HG03565 (cell line): ENCODE measurements at regions not wholly inside any gene's neighbourhood (a gene's known extent, or its start where the extent isn't known, plus 50 kb on each side); places are given as distances from the start of the nearest gene placed in this dataset.

Experiments
- ATAC-seq: cut with Tn5 transposase; IDR thresholded peaks from one replicate; pipeline ENCODE4 v1.9.1; 2021; ENCODE audit warnings: mild to moderate bottlenecking, moderate library complexity; ENCODE audit not compliant: unreplicated experiment

DNA sequence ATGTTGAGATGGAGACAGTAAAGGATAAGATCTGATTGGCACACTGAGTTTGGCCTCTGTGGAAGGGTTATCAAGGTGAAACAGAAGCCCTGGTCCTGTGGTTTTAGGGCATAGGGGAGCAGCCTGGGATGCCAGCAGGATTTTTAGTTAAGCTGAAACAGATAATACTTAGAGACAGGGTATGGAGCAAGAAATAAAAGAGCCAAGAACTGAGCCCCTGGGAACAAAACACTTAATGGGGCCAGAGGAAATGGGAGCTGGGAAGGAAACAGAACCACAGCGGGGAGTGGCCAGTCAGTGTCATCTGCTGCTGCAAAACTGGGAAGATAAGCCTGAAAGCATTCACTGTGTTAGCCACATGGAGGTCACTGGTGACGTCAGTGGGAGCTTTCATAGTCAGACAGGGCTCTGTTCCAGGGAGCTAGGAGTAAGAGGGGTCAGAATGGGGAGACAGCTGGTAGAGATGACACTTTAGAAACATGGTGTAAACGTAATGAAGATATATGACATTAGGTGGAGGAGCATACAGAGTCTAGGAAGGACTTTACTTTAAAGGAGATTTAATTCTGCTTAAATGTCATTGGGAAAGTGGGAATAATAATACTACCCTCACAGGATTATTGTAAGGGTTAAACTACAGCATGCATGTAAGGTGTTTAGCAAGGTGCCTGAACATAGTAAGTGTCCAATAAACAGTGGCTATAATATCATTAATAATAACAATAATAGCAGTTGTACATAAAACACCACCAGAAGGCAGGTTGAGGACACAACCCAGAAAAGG is 172.7 kb upstream of the CTNNB1 start:
- no peak for ATAC-seq

DNA sequence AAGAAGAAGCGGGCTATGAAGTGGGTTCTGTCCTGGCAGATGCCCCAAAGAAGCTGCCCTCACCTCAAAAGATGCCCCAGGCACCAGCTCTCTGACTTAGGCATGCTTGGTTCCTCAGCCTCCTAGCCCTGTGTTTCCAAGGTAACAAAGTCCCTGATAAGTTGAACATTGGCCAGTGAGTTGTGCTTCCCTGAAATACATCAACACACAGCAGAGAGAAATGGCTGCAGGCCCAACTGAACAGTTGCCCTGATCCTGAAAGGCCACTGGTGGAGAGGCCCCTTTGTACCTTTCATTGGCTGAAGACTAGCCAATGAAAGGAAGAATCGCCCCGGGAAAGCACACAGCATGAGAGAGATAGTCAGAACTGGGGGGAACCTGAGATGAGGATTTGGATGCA is 169.9 kb upstream of the CTNNB1 start:
- no peak for ATAC-seq

DNA sequence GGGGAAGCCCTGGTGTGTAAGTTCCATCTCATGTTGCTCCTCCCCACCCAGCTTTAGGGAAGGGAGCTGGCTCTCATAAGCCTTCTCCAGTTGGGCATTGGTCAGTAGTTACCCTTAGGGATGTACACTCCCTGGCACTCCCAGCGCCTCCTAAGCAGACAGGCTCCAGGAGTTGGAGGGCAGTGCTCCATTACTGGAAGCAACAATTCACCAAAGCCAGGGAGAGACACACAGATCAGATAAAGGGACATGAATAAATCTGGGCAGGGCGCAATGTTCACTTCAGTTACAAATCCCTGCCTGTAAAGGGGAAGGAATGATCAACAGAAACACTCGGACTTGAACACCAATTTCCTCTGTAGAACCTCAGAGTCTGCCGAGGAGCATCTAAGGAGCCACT is 169.1 kb upstream of the CTNNB1 start:
- no peak for ATAC-seq

DNA sequence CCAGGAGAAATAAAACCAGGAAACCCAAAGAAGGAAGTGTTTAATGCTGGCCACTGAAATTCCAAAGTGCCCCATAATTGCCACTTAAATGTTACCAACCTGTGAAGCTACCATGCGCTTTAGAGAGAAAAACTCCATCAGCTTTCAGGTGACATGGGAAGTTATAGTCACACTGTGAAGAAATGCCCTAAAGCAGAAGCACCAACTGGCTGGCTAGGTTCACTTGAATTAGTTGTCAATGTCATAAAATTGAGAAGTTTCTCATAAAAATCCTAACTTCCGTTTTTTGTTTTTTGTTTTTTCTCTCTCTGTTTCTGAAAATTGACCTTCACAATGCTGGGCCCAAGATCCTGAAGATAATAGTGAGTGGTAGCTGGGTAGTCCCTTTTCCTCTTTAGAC is 167.9 kb upstream of the CTNNB1 start:
- no peak for ATAC-seq

DNA sequence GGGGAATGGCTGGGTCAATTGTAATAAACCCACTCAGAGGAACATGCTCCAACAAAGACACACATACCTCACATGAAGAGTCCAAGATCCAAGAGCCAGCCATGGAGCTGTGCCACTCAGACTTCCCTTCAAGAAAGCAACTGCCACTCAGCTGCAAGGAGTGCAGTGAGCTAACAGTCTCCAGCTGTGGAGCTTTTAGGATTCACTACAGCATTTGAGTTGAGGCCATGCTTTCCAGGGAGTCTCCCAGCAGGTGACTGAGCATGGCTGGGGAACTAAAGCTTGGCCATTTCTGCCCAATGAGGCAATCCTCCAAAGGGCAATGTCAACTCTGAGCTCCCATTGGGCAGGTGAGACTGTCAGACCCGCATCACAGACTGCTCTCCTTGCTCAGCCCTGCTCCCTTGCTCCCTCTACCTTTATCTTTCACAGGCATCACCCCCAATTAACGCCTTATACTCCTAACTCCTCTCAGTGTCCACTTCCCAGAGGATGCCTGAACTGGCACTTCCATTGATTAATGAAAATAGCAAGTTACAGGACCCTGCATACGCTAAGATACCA is 165.3 kb upstream of the CTNNB1 start:
- ATAC-seq: no peak

DNA sequence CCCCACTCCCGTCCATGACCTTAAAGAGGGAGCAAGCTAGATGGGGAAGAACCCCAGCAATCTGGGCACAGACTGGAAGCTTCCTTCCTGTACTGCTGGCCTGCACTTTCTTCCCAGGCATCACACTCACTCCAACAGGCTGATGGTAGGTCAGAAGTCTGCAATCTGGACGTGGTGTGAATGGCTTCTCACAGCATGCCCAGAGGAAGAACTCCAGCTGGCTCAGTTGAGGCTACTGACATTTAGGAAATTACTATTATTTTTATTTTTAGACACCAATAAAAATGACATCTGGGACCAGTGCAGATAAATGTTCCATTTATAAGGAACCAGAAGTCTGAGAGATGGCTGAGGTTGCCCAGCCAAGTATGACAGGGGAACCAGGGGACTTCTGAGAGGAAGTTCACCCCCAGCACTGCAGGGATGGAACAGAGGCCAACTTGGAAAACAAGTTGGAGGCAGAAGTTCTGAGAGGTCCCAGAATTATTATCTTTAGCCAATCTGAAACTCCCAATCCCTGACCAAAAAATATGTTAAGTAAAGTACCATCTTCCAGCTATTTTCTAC is 163.8 kb upstream of the CTNNB1 start:
- no peak for ATAC-seq

DNA sequence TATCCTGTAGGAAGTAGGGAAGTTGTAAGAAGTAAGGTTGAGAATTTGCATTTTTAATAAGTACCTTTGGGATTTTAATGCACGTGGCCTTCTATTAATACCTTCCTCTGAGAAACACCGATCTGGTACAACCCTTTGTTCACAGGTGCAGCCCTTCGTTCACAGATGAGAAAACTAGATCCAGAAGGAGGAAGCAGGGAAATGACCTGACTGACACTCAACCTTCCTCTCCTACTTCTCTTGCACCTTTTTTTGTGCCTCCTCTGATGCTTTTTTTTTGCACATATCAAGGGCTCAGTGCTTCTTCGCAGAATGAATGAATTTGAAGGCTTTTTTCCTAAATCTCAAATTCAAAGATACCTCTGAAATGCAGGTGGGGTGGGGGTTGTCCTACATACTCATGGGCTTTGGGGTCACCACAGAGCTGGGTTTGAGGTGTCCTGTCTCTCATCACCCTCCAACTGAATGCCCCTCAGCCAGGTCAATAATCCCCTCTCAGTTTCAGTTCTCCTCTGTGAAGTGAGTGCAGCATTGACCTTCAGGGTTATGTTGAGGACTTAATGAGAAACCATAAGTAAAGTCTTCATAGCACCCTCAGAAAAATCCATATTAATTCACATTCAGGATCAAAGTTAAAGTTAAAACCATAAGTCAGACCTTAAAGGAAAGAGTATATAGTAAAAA is 161.5 kb upstream of the CTNNB1 start:
- no peak for ATAC-seq

DNA sequence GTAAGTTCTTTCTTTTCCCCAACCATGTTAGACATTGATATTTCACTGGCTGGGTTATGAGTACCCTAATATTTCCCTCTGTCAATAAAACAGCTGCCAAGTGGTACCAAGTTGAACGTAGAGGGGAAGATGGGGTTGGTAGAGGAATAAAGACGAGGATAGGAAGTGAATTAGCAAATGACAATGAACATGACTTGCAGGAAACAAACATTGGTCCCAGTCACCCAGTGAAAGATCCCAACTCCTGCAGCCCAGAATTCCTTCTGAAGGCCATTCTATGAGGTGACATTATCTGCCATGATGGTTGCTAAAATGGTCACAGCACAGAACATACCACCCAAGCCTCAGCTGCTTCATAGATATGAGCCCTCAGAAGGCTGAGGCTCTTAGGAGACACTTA is 159.0 kb upstream of the CTNNB1 start:
- ATAC-seq: no peak

DNA sequence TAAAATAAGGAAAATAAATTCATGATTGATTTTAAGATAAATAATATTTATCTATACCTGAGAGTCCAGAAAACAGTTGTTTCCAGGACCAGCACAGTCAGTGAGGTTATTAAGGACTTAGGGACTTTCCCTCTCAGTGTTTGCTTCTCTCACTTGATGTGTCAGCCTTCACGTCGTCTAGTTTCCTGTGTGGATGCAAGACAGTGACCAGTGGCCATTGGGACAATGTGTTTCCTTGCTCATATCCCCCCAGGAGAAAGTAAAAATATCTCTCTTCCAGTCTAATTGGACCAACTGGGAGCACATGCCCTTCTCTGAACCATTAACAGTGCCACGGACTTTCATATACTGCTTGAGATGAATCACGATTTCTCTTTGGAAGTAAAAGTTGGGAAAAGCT is 157.8 kb upstream of the CTNNB1 start:
- ATAC-seq: no peak

DNA sequence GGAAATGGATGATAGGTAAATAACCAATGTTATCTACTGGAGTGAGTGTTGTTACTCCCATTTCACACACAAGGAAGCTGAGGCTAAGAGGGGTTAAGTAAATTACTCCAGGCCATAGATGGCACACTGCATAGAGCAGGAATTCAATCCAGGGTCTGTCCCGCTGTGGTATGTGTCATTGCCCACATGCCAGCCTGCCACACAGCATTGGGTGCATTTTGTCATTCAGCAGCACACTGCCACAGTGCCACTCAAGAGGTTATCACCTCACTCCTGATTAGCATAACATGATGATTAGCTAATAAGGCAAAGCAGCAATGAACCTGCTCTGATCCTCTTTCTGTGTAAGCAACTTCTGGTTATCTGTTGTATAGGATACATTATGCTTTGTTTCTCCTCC is 157.4 kb upstream of the CTNNB1 start:
- ATAC-seq: no peak

DNA sequence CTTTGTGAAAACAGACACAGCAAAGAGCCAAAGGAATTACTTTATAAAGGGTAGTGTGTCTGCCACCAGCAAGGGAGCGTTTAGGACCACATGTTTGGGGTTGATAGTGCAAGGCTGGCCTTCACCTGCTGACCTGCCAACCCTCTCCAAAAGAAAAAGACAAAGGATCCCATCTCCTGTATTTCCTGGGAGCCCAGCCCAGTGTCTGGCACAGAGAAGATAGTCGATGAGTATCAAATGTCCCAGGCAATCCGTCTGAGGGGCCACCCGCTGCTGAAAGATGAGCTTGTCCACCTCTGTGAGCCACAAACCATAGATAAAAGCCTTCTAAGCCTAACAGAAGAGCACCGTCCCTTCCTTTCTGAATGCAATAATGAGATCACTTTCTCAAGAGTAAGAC is 154.8 kb upstream of the CTNNB1 start:
- ATAC-seq: no peak

DNA sequence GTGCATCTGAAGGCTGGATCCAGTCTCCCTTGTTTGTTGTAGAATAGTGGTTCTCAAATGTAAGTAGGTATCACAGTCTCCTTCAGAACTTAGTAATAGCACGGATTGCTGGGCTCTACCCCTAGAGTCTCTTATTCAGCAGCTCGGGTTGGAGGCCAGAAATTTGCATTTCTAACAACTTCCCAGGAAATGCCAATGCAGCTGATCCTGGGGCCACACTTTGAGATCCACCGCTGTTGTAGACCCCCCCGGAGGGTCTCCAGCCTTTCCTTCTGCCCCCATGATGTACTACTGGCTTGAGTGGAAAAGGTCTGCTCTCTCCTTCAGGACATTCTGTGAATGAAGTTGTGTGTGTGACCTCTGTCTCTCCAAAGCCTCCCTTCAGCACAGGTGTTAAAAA is 153.8 kb upstream of the CTNNB1 start:
- no peak for ATAC-seq

DNA sequence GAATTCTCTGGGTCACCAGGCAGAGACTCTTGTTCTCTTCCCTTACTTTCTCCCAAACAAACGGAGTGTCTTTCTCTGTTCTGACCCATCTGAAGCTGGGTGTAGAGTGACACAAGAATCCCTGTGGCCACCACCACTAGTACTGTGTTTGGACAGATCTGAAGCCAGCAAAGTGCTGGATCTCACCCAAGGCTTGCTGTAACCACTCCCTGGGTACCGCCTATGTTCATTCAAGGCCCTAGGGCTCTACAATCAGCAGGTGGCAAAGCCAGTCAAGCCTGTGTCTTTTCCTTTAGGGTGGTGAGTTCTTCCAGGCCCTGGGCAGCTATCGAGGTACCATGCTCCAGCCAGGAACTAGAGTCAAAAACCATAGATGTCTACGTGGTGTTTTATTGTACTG is 149.2 kb upstream of the CTNNB1 start:
- ATAC-seq: no peak

DNA sequence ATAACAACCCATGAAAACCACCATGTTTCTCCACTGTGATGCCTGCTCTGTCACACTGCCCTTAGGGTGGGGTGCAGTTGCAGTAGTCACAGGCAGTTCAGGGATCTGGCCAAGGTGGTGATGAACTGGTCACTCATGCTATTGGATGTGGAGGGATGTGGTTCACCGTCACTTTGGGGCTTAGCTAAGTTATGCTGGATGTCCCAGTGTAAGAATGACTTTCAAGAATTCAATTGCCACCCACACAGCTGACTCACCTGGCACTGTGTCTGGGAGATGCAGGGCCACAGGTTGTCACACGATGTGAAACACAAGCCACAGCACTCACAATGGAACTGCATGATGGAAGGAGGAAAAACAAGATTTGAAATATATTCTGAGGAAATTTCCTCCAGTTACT is 146.1 kb upstream of the CTNNB1 start:
- ATAC-seq: no peak

DNA sequence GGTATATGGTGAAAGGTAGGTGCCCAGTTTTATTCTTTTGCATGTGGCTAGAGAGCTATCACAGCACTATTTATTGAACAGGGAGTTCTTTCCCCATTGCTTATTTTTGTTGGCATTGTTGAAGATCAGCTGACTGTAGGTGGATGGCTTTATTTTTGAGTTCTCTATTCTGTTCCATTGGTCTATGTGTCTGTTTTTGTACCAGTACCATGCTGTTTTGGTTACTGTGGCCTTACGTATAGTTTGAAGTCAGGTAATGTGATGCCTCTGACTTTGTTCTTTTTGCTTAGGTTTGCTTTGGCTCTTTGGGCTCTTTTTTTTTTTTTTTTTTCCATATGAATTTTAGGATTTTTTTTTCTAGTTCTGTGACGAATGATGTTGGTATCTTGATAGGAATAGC is 139.2 kb upstream of the CTNNB1 start:
- no peak for ATAC-seq

DNA sequence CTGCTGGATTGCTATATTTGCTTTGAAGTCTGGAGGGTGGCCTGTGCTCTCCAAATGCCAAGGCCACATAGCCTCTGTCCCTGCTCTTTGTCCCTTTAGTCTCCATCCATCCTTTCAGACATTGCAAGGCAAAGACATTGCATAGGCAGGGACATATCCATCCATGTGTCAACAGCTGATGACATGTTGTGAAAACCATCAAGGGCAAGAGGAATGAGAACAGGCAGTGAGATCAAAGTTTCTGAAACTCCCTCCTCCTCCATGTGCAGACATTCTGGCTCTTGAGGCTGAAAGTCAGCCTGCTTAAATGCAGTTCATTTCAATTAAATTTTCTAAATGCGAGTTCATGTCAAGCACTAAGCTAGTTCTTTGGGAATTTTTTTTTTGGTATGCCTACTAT is 135.2 kb upstream of the CTNNB1 start:
- no peak for ATAC-seq

DNA sequence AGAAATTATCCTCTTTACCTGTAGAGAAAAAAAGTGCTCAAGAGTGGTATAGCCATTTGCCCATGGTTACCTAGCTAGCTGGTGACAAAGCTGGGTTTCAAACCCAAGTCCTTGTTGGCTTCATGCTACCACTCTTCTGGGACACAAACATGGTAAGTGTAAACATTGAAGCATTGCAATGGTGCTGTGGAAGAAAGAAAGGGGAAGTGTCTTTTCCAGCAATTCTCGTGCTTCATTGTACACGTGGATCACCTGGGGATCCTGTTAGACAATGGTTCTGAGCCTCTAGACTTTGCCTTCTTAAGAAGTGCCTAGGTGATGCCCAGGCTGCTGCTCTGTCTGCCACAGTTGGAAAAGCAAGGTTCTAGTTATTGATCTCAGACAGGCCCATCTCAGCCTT is 134.8 kb upstream of the CTNNB1 start:
- ATAC-seq: no peak

DNA sequence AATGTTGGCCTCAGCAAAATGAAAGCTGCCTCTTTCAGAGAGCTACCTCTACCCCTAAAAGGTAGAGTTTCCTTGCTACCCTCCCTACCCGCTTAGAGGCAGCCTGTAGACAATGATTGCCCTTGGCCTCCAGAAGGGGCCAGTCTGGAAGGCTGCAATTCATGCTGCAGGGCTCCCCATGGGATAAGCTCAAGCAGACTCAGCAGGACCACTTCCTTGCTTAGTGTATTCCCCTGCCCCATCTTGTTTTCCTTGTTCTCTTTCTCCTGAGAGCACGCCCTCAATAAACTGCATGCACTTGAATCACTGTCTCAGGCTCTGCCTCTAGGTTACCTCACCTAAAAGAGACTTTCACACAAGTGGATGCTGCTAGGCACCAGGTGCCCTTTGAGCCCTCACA is 134.0 kb upstream of the CTNNB1 start:
- ATAC-seq: no peak

DNA sequence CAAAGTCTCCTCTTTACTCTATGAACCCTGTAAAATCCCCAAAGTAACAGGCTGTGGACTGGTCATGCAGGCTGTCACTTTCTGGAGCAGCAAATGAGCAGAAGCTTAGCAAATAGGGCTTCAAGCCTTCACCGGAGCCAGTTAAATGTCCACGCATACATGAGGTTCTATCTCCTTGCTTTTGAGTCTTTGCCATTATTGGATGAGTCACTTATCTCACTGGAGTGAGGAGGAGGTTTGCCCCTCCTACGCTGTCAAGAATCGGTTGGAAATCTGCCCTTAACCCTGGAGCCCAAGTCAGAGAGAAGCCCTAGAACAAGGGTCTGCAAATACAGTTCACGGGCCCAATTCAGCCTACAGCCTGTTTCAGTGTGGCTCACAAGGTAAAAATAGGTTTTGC is 126.1 kb upstream of the CTNNB1 start:
- ATAC-seq: no peak

DNA sequence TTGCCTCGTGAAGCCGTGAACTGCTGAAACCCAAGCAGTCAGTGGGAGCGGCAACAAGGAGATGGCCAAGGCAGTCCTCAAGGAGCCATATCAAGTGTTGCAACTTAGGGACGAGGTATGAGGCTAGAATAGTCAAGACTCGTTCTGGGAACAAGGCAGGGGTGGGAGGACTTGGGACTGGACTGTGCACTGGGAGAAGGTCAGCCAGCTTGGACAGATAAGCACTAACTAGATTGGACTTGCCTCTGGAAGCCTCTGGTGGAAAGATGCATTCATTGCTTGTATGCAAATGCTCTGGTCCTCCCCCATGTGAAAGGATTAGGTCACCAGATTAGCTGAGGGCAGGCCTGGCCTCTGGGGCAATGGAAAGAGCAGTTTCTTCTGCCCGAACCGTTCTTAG is 123.3 kb upstream of the CTNNB1 start:
- no peak for ATAC-seq

DNA sequence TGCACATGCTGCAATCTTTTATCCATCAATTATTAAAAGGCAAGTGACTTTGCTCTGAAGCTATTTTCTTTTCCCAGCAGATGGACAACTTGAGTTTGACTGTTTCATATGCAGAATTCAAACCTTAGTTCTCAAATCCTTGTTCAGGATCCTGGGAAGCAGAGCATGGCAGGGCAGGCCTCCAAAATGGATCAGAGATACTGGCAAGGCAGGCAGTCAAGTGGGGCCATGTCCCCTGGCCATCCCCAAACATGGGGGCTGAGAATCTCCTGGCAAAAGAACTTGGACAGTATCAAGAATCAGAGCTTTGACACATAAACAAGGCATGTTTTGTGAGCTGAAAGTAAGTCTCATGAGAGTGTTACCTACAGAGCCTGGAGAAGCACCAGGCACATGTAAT is 122.9 kb upstream of the CTNNB1 start:
- ATAC-seq: no peak

DNA sequence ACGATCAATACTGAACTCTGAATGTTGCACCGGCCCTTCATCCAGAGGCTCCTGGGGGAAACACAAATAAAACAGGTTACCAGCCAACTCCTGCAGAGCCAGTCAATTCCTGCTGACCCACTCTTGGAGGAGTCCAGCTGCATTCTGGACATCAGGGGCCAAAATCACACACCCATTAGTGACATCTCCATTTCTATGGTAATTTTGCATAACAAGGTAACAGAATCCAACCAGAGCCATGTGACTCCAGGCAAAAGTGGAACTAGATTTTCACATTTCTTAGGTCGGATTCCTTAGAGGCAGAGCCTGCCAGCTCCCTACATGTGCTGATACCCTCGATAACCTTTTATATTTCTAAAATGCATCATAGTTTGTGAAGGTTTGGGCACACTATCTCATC is 119.2 kb upstream of the CTNNB1 start:
- ATAC-seq: no peak
